VCaP (cell line): ENCODE measurements at regions not wholly inside any gene's neighbourhood (a gene's known extent, or its start where the extent isn't known, plus 50 kb on each side); places are given as distances from the start of the nearest gene placed in this dataset.

ENCODE experiments used
- H3K27ac ChIP-seq: fragments of 450-650 bp; 2 replicates; pipeline ENCODE4 v1.5.1; 2017
- TF ChIP-seq, protein P1 (sequence below): fragments of 450-650 bp; conservative IDR thresholded peaks from 2 replicates; pipeline ENCODE4 v1.5.1; 2017; ENCODE audit warnings: mild to moderate bottlenecking, moderate library complexity

DNA sequence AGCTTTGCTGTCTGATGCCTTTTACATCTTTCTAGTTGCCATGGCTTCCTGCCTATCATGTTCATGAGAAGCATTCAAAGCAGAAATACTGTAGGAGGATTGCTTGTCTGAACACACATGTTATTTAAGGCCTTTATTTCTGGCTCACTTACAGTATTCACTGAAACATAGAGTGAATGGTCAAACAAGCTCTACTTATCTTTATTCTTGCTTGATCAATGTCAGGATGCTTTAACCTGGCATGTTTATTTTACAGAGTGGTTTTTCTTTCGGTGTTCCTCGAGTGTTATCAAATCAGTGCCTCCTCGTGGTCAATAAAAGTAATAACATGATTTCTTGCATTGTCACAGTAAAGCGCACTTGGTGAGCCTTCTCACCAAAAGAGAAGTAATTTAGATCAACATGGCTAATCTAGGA is 73.5 kb upstream of the PCDH17 start:
- TF ChIP-seq, protein P1, sequence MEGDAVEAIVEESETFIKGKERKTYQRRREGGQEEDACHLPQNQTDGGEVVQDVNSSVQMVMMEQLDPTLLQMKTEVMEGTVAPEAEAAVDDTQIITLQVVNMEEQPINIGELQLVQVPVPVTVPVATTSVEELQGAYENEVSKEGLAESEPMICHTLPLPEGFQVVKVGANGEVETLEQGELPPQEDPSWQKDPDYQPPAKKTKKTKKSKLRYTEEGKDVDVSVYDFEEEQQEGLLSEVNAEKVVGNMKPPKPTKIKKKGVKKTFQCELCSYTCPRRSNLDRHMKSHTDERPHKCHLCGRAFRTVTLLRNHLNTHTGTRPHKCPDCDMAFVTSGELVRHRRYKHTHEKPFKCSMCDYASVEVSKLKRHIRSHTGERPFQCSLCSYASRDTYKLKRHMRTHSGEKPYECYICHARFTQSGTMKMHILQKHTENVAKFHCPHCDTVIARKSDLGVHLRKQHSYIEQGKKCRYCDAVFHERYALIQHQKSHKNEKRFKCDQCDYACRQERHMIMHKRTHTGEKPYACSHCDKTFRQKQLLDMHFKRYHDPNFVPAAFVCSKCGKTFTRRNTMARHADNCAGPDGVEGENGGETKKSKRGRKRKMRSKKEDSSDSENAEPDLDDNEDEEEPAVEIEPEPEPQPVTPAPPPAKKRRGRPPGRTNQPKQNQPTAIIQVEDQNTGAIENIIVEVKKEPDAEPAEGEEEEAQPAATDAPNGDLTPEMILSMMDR: peak; percentile 20; the same call in 1 of the 2 replicates
- H3K27ac ChIP-seq: no peak overlapping the region

DNA sequence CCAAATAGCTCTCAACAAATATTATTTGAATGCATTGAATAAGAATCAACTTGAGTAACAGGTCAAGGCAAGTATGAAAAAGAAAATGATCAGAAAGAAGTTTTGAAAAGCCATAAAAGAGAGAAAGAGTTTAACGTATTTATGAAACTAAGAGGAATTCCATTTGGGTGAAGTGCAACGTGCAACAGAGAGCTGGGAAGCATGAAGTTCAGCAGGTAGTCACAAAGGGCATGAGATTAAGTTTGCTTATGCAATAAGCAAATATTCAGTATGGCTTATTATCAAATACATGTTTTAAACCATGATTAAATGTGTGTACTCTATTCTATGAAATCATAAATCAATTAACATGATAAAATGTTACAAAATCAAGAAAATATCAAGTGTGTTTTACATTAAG is 62.7 kb upstream of the PCDH17 start:
- TF ChIP-seq, protein P1: no peak
- H3K27ac ChIP-seq: no peak overlapping the region

DNA sequence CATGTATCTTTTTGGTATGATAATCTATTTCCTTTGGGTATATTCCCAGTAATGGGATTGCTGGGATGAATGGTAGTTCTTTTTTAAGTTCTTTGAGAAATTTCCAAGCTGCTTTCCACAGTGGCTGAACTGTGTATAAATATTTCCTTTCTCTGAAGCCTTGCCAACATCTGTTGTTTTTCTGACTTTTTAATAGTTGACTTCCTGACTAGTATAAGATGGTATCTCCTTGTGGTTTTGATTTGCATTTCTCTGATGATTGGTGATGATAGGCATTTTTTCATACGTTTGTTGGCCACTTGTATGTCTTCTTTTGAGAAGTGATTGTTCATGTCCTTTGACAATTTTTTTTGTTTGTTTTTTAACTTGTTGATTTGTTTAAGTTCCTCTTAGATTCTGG is 61.6 kb upstream of the PCDH17 start:
- no peak overlapping the region for H3K27ac ChIP-seq
- TF ChIP-seq, protein P1: no peak
